CD4-positive, alpha-beta T cell treated with Interleukin-21 for 1 hour (primary cell): ENCODE measurements at regions not wholly inside any gene's neighbourhood (a gene's known extent, or its start where the extent isn't known, plus 50 kb on each side); places are given as distances from the start of the nearest gene placed in this dataset.
"Not testable (repeated sequence)": the region's sequence is repeated elsewhere in the genome, so short reads cannot be mapped to it uniquely, and the experiment has no call there.

Experiments
- DNase-seq: peaks from one replicate; pipeline ENCODE4 v3.0.0-alpha.2; 2020

DNA sequence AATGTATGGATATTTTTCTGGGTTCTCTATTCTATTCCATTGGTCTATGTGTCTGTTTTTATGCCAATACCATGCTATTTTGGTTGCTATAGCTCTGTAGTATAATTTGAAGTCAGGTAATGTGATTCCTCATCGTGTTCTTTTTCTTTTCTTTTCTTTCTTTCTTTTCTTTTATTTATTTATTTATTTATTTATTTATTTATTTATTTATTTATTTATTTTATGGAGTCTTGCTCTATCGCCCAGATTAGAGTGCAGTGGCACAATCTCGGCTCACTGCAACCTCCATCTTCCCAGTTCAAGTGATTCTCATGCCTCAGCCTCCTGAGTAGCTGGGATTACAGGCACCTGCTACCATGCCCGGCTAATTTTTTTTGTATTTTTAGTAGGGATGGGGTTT lies 315.2 kb downstream of the SV2B start:
- DNase-seq = not testable (repeated sequence)

GRCh38 chr15:91420689-91421088 lies 320.6 kb downstream of the SV2B start:
- DNase-seq = no peak

DNA sequence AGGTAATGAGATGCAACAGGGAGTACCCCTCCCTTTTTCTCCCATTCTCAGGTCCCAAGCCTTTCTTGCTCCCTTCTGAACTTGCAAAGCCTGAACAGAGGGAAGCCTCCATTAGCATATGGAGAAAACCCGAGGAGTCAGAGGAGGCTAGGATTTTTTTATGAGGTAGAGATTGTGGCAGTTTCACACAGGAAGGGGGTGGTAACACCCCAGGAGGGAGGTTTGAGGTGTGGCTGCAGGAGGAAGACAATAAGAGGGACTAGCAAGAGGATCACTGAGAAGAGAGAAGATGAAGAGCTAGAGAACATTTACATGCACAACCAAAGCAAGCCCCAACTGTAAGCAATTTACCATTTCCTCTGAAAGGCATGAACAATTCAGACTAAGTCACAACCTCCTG lies 322.7 kb downstream of the SV2B start:
- peak; percentile 46 for DNase-seq

GRCh38 chr15:91424001-91424400 lies 323.9 kb downstream of the SV2B start:
- no peak for DNase-seq

GRCh38 chr15:91426412-91426811 lies 326.4 kb downstream of the SV2B start:
- peak; percentile 63 for DNase-seq

DNA sequence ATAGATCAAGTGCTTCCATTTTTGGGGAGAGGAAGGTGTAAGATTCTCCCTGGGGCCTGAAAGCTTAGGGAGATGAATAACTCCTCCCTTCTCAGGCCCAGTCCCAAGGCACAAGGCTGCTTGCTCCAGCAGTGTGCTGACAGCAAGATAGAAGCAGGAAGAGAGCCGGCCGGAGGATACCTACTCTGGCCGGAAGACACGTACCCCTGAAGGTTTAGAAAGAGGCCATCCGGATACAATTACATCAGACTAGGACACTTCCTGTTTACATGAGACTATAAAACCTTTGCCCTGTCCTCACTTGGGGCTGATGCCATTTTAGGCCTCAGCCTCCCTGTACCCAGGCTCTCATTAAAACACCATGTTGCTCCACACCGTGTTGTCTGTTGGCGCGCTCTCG lies 329.9 kb downstream of the SV2B start:
- no peak for DNase-seq

DNA sequence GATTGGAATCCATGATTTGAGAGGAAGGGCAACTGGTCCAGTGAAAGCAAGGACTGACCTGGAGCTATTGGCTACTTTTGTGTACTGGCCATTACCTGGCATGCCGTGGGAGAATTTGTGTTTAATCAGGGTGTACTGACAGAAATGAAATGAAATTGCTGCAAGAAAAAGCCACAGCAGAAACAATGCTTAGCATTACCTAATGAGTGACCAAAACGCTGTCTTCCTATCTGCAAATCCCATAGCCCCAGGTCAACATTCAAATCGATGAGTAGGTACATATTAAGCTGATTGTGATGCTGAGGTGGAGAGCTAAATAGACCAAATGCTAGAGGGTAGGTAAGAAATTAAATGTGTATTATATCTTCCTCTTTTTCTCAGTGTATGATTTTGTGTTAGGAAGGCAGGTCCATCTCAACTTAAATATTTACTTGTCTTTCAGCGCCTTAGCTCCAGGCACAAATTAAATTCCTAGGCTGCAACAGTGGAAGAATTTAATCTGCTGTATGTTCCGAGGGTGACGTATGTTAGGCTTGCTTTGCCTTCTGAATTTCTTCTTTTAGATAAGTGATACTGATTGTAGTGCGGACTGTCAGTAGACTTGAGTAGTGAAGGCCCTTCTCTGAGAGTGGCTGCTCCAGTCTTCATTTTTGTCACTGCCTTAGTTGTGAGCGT lies 331.1 kb downstream of the SV2B start:
- DNase-seq = no peak

GRCh38 chr15:91435113-91435512 lies 335.1 kb downstream of the SV2B start:
- DNase-seq = no peak

DNA sequence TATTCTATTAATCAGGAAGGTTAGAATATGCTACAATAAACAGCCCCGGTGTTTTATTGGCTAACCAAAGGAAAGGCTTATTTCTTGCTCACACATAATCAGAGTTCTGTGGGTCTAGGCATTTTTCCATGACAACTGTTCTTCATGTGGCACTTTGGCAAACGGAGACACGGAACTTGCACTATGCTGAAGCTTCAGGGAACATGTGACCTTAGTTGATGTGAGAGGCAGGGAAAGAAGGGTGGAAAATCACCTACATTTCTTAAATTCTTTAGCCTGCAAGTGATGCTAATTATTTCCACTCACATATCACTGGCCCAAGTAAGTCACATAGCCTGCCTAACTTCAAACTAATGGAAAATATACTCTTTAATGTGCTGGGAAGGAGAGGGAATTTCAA lies 344.6 kb downstream of the SV2B start:
- no peak for DNase-seq

- no peak for DNase-seq
Measured at GRCh38 chr15:91445695-91446228, 345.7 kb downstream of the SV2B start.

GRCh38 chr15:91447991-91448644 lies 348.1 kb downstream of the SV2B start:
- DNase-seq = peak; percentile 36

- DNase-seq = peak; percentile 54
Measured at GRCh38 chr15:91453376-91453775, 353.3 kb downstream of the SV2B start.

GRCh38 chr15:91456251-91456718 lies 356.2 kb downstream of the SV2B start:
- no peak for DNase-seq

DNA sequence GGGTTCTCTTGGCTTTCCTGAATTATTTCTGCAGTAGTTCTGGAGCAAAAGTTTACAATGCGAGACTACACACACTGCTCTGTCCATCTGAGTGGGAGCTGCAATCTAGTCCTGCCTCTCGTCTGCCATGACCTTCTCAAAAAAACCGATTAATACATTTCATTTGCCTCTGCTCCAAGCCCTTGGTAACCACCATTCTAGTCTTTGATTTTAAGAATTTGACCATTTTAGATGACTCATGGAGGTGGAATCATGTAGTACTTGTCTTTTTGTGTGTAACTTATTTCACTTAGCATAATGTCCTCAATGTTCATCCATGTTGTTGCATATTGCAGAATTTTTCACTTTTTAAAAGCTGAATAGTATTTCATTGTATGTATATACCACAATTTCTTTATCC lies 356.9 kb downstream of the SV2B start:
- DNase-seq = no peak

- no peak for DNase-seq
Measured at GRCh38 chr15:91461377-91461776, 361.3 kb downstream of the SV2B start.

DNA sequence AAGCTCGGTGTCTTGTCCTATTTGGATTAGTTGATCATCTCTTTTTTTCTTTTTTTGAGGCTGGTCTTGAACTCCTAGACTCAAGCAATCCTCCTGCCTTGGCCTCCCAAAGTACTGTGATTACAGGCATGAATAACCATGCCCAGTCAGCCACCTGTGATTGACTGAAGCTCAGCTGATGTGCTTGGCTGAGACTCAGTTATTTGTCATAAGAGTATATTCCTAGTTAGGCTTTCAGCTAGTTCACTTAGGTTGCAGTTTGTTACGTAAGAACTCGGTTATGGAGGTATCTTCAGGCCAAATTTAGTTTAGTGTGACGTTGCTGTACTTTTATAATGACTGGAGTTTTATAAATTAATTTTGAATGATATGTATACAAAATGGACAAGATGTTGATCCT lies 365.0 kb downstream of the SV2B start:
- no peak for DNase-seq

DNA sequence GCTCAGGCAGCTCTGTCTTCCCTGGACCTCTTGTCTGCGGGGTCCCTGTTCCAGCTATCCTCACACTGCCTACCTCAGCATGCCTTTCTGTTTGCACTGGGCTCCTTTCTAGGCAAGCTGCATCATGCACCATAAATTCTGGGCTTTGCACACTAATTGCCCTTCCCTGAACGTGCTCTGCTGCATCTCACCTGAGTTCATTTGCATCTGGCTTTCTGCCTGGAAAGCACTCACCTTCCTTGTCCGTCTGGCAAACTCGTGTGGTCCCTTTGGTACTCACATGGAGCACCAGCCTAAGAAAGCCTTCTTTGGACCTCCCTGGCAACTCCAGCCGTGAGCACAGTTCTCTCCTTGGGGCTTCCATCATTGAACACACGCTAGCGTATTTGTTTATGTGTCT lies 365.6 kb downstream of the SV2B start:
- no peak for DNase-seq

DNA sequence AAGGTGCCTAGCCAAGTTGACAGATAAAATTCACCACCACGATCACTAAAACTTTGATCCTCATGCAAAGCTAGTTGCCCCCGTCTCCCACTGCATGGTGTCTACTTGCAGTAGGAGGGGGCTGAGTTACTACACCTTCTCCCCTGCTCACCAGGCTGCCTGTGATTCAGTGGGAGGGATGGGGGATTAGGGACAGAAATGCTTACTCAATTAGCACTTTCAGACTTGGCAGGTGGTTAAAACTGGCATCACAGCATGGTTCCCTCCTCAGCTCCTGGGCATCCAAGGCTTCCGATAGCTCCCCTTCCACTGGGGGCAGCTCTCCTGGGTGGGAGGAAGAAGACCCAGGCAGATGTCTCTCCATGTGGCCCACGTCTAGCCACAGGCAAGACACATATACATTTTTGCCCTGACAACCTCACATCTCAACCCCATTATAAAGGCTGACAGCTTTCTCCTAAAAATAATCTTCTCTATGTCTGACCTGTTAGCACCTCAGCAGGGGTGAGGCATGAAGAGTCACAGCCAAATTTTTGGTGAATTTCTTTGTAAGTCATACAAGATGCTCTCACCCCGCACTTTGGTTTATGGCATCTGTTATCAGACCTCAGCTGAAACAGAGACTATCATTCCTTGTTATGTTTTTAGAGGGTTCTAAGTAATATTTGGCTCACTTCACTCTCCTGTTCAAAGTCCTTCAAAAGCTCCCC lies 369.0 kb downstream of the SV2B start:
- DNase-seq = peak; percentile 23

GRCh38 chr15:91469632-91470567 lies 369.8 kb downstream of the SV2B start:
- peak; percentile 93 for DNase-seq

- DNase-seq = peak; percentile 44
Measured at GRCh38 chr15:91471468-91471867, 371.4 kb downstream of the SV2B start.

GRCh38 chr15:91472316-91472756 lies 372.3 kb downstream of the SV2B start:
- peak; percentile 80 for DNase-seq

DNA sequence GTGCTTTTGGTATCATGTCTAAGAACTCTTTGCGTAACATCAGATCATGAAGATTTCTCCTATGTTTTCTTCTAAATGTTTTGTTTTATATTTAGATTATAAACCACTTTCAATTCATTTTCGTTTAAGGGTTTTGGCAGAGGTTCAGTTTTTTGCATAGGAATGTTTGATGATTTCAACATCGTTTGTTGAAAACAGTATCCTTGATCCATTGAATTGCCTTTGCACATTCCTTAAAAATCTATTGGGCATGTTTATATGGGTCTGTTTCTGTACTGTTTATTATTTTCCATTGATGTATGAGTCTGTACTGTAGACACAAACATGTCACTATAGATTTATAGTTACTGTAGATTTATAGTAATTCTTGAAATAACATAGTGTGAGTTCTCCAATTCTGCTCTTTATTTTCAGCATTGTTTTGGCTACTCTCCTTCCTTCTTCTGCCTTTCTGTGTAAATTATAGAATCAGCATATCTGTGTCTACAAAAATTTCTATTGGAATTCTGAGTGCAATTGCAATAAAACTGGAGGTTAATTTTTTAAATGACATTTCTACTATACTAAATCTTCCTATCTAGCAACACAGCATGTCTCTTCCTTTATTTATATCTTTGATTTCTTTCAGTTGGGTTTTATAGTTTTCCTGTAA lies 374.0 kb downstream of the SV2B start:
- no peak for DNase-seq
